Endothelial cell of hepatic sinusoid (primary cell): ENCODE measurements at regions not wholly inside any gene's neighbourhood (a gene's known extent, or its start where the extent isn't known, plus 50 kb on each side); places are given as distances from the start of the nearest gene placed in this dataset.

Experiments
- in situ Hi-C: cut with HindIII; loops from 2 replicates; pipeline ENCODE4 v1.10.0; 2017; ENCODE audit warnings: low sequenced_read_pairs

DNA sequence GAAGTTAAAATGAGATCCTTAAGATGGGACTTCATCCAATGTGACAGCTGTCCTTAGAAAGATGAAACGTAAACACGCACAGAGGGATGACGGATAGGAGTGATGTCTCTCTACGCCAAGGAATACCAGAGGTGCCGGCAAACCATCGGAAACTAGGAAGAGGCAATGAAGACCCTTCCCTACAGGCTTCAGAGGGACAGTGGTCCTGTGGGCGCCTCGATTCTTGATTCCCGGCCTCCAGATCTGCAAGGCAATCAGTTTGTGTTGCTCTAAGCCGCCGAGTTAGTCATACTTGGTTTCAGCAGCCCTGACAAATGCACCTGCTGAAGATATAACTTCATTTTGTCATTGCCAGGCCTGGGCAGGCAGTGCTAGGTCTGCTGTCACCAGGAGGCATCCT is 1455.1 kb downstream of the TBC1D22A start:
- in situ Hi-C loops: no loop called here

DNA sequence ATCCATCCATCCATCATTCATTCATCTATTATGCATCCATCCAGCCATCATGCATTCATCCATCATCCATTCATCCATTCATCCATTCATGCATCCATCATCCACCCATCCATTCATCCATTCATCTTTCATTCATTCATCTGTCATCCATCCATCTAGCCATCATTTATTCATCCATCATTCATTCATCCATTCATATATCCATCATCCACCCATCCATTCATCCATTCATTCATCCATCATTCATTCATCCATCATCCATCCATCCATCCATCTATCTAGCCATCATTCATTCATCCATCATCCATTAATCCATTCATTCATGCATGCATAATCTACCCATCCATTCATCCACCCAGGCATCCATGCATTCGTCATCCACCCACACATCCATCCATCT is 1450.3 kb downstream of the TBC1D22A start:
- in situ Hi-C loops: no loop called here

DNA sequence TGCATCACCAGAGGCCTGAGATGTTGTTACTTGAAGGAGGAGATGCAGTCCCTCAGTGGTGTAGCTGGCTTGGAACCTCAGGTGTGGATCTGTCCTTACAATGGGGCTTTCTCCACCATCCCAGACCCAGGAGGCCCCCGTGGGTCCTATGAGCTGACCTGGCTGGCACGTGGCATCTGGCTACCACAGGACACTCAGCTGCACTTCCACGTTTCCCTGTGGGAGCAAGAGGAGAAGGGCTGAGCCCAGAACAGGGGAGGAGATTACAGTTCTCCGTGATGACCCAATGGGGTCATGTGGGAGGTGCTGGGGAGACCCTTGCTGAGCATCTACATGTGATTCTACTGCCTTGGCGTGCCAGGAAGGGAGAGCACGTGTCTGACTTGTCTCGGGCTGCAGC is 1448.4 kb downstream of the TBC1D22A start:
- in situ Hi-C loops: no loop called here

- in situ Hi-C loops: no loop called here
Observed at GRCh38 chr22:48210198-48210580, 1447.7 kb downstream of the TBC1D22A start.

GRCh38 chr22:48209473-48210197 is 1447.2 kb downstream of the TBC1D22A start:
- in situ Hi-C loops: no loop called here

DNA sequence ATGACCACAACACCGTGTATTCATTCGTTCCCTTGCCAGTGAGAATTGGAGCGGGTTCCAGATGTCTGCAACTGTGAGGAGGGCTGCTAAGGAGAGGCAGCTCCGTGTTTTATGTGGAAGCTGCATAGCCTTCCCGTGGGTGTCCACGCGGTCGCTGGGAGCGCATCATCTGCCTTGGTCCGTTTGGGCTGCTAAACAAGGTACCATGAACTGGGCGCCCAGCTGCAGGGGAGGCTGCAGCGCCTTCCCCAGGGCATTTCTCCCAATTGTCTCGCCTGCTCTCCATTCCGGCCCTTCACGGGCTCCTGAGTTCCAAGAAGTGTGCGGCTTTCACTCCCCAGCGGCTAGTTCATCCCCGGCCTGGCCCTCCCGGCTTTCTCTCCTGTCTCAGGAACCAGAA is 1446.4 kb downstream of the TBC1D22A start:
- in situ Hi-C loops: no loop called here

DNA sequence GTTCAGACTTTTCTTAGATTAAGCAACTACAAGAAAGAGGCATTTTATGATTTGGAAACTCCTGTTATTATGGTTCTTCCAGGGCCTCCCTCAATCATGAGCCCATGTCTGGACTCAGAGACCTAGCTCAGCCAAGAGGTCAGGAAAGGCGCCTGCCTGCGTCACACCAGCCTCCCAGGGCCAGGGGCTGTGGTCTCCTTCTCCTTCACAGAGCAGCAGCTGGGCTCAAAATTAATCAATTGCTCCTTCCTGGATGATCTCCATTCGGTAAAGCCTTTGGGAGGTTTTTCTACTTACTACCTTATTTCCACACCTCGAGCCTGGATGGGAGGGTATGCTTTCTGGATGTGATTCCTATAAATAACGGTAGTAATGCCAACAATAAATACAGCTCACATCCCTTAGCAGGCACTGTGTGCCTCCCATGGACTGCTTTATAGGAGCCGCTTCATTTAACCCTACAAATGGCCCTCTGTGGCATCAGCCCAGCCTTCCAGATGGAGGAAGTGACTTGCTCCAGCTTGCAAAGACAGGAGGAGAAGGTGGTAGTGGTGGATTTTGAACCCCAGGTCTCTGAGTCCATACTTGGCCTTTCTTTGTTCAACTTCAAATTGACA is 1445.6 kb downstream of the TBC1D22A start:
- in situ Hi-C loops: no loop called here

DNA sequence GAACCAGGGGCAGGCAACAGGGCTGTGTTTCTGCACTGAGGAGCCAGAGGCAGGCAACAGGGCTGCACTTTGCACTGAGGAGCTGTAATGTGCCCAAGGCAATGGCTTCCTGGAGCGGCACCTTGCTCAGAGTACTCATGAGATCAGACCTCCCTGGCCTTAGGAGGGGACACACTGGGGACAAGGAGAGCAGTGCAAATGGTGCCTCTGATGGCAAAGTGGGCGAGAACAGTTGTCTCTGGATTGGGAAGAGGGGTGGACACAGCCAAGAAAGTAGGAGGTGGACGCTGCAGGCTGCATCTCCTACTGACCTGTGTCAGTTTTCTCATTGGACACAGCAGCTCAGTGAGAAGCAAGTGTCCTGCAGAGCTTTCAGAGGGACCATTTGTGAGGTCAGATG is 1443.3 kb downstream of the TBC1D22A start:
- in situ Hi-C loops: no loop called here

DNA sequence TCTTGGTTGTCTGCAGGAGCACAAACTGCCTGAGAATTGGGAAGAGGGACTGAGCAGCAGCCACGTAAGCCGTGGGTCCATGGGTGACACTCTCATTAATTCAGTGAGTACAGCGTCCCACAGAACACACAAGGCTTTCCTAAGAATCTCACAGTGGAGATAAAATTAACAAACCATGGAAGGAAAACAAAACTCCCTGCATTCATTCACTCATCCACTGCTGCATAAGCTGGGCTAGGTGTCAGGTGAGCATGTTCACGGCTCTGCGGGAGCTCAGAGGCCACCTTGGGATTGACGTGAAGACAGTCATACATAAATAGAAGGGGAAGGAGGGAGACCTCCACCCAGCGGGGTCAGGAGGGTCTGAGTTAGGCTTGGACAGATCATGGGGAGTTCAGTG is 1442.7 kb downstream of the TBC1D22A start:
- in situ Hi-C loops: no loop called here

GRCh38 chr22:48204296-48204695 is 1441.8 kb downstream of the TBC1D22A start:
- in situ Hi-C loops: no loop called here

GRCh38 chr22:48199667-48200066 is 1437.2 kb downstream of the TBC1D22A start:
- in situ Hi-C loops: no loop called here

DNA sequence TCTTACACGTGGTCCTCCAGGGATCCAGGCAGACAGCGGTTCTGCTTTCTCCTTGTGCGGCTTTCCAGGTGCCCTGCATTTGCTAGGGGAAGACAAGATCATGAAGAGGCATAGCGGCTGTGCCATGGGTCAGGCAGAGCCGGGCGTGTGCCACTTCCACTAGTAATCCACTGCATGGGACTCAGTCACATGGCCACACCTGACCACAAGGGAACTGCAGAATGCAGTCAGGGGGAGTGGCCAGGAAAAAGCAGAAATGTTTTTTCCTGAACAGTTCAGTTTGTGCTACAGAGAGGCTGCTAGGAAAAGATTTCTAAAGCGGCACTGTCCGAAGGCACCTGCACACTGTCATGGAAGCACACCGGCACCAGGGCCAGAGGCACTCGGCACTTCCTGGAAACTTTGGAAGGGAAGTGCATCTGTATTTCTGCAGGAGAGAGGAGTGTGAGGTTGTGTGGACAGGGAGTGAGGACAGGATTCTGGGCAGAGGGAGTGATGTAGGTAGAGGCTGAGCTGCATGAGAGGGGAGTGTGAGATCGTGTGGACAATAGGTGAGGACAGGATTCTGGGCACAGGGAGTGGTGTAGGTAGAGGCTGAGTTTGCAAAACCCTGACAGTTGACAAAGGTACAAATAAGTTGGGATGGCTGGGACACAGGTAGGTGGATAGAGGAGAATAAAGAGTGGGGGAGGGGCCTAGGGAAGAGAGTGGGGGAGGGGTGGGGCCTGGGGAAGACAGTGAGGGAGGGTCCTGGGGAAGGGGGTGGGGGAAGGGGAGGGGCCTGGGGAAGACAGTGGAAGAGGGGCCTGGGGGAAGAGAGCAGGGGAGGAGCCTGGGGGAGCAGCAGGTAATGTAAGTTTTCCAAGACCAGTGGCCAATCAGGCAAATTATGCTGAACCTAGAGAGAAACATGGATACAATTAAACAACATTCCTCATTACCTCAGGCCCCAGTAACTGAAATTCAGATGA is 1436.3 kb downstream of the TBC1D22A start:
- in situ Hi-C loops: no loop called here

- in situ Hi-C loops: no loop called here
Observed at GRCh38 chr22:48197189-48197690, 1434.8 kb downstream of the TBC1D22A start.

- in situ Hi-C loops: no loop called here
Observed at GRCh38 chr22:48192920-48193319, 1430.5 kb downstream of the TBC1D22A start.

DNA sequence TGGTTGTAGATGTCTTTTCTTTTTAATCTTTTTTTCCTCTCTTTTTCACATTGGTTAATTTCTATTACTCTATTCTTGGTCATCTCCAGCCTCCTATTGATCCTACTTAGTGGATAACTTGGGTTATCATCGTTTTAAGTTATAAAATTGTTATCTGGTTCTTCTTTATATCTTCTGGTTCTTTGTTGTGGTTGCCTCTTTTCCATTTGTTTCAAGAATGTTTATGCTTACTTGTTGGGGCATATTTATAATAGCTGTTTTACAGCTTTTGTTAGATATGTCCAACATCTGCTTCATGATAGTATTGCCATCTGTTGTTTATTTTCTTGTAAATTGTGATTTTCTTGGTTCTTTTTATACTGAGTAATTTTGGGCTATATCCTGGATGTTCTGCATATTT is 1429.6 kb downstream of the TBC1D22A start:
- in situ Hi-C loops: no loop called here

DNA sequence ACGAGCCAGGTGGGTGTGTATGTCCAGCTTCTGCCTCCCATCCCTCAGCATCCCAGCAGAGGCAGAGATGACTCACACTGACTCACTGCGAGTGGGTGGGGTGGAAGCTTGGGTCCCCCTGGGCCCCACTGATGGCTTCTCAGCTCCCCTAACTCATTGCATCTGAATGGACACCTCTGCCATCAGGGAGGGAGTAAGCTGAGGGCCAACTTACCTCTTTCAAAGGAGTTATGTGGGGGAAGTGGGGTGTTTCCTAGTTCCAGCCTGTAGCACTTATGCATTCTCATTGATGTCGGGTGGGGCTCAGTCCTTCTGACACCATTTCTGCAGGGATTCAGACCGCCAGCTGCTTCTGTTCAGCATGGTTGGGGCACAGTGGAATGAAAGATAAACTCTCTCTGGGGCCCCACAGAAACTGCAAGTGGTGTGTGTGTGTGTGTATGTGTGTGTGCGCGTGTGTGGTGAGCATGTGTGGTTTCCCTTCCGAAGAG is 1425.8 kb downstream of the TBC1D22A start:
- in situ Hi-C loops: no loop called here

DNA sequence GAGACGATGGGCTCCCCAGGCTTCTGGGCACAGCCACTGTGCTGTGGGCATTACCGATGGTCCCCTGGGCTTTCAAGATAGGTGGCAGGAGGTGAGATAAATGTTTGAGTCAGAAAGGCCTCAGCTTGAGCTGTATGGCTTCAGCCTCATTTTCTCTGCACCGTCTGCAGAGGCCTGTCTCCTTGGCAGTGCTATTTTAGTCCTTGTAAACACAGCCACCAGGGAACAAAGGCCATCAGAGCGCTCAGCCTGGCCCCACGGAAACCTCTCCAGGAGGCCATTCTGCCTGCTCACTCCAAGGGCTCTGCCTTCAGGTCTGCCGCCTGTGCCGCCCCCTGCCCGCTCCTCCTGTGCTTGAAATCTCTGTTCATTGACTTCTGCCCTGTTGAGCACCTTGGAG is 1424.9 kb downstream of the TBC1D22A start:
- in situ Hi-C loops: no loop called here

DNA sequence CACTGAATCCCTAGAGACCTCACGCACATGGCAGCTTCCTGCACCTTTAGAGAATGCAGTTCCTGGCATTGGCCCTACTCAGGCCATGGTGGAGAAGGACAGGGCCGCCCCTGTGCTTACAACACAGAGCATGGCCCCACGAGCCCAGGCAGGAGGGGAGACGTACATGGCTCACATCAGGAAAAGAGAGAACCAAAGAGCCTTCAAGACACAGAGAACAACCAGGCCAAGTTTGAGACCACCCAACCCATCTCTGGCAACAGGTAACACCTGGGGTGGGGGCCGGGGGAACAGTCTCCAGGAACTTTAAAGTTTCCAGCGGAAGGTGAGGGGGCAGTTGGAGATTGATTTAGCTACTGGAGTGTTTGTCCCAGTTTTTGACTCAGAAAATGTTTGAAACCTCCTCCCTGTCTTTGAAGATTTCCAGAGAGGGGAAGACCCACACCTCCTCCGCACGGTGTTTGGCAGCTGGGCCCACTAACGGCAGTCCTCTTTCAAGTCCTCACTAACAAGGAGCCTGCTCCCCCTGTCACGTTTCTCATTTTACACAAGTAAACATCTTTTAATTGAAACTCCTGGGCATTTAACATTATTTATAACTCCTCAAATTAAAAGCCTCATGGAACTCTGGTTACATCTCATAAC is 1423.8 kb downstream of the TBC1D22A start:
- in situ Hi-C loops: no loop called here

DNA sequence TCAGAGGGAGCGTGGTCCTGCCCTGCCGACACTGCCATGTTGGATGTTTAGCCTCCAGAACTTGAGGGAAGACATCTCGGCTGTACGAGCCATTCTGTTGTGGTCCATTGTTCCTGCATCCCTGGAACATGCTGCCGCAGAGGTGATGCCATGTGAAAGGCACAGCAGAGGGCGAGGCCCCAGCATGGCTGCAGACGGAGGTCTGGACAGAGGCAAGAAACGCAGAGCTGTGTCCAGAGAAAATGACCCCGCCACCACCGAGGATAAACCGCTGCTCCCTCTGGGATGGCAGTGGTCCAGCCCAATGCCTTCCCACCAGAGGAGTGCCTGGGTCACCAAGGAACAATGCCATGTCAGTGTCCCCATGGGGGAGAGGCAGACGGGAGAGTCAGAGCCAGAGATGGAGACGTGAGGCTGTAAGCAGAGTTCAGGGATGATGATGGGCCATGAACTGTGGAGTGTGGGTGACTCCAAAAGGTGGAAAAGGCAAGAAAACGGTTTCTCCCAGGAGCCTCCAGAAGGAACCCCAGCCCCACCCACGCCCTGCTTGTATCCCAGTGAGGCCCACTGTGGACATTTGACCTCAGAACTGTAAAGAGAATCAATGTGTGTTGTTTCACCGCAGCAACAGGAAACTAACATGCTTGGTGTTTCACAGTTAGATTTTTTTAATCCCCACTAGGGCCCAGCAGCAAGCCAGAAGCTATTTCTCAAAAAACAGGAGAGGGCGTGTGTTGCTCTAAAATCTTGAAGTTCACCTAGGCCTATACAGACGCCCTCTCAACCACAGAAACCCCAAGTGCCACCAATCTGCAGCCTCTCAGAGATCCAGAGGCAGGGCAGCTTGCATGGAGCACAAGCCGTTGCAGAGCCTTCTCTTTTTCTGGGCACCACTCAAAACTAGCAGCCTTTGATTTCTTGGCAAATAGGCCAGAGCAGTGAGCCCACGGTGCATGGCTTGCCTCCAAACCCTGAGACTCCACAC is 1422.9 kb downstream of the TBC1D22A start:
- in situ Hi-C loops: no loop called here
